Skeletal muscle tissue (tissue), 3 donors: ENCODE measurements at regions not wholly inside any gene's neighbourhood (a gene's known extent, or its start where the extent isn't known, plus 50 kb on each side); places are given as distances from the start of the nearest gene placed in this dataset.

ENCODE experiments used
- H3K27ac ChIP-seq: one replicate; pipeline ENCODE4 v1.7.0; 2013; ENCODE audit warnings: mild to moderate bottlenecking, low read depth, low read length, inconsistent platforms
- H3K27me3 ChIP-seq, 3 donors: one replicate each; pipeline ENCODE4 v1.7.0; 2013; ENCODE audit warnings: low read length in 3 of 3; ENCODE audit not compliant: control insufficient read depth in 3 of 3, insufficient read depth in 3 of 3
- H3K36me3 ChIP-seq, 3 donors: one replicate each; pipeline ENCODE4 v1.7.0; 2013; ENCODE audit warnings: low read length in 3 of 3; ENCODE audit not compliant: control insufficient read depth in 3 of 3, insufficient read depth in 3 of 3
- H3K4me1 ChIP-seq, 3 donors: one replicate each; pipeline ENCODE4 v1.7.0; 2013; ENCODE audit warnings: low read length in 3 of 3, mild to moderate bottlenecking in 3 of 3; ENCODE audit not compliant: control insufficient read depth in 3 of 3, insufficient read depth in 3 of 3
- H3K4me3 ChIP-seq, 3 donors: one replicate each; pipeline ENCODE4 v1.7.0; 2013; ENCODE audit warnings: low read length in 3 of 3
- H3K9ac ChIP-seq, 3 donors: one replicate each; pipeline ENCODE4 v1.7.0; 2013; ENCODE audit warnings: low read length in 3 of 3, mild to moderate bottlenecking in 3 of 3, moderate library complexity in 2 of 3, low read depth in 1 of 3
- H3K9me3 ChIP-seq, 3 donors: one replicate each; pipeline ENCODE4 v1.7.0; 2013; ENCODE audit warnings: low read length in 3 of 3; ENCODE audit not compliant: control insufficient read depth in 3 of 3
- donor health status: Osteomylitis.

DNA sequence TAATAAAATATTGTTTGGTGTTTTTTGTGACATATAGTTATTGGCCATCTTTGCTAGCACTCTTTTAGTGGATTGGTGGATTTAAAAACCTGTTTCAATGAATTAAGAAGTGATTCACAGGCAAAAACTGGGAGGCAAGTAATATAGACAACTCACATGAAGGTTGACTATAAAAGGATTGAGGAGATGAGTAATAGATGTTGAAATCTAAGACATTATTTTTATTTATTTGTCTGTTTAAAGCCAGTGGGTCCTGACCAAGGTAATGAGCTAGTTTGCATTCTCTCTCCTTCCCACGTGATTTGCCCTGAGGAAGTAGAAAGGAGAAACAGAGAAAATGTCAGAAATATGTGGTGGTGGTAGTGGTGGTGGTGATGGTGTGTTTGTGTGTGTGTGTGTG, 351.5 kb upstream of the ZP4 start:
- Histone ChIP-seq H3K4me3 (no peak overlapping the region), H3K36me3 (no peaks in the 10 kb centered on the region), H3K9me3 (no peaks in the 10 kb centered on the region), H3K27me3 (no peaks in the 10 kb centered on the region), H3K4me1 (no peaks in the 10 kb centered on the region), H3K9ac (no peak overlapping the region), H3K27ac (no peak overlapping the region)

DNA sequence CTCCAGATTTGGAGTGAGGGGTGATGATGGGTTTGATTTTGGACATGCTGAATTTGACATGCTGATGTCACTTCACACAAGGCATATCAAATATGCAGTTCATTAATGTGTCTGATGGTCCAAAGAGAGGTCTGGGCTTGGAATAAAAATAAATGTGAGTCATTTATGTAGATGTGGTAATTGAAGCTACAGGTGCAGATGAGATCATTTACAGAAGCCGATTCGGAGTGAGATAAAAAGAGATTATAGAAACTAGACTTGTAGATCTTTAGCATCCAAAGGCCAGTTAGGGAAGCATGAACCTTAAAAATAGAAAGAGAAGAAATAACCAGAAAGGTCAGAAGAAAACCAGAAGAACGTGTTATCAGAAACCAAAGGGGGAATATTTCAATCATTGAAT, 350.9 kb upstream of the ZP4 start:
- Histone ChIP-seq H3K9me3 (no peaks in the 10 kb centered on the region), H3K4me3 (no peak overlapping the region), H3K27ac (no peak overlapping the region), H3K4me1 (no peaks in the 10 kb centered on the region), H3K36me3 (no peaks in the 10 kb centered on the region), H3K27me3 (no peaks in the 10 kb centered on the region), H3K9ac (no peak overlapping the region)

DNA sequence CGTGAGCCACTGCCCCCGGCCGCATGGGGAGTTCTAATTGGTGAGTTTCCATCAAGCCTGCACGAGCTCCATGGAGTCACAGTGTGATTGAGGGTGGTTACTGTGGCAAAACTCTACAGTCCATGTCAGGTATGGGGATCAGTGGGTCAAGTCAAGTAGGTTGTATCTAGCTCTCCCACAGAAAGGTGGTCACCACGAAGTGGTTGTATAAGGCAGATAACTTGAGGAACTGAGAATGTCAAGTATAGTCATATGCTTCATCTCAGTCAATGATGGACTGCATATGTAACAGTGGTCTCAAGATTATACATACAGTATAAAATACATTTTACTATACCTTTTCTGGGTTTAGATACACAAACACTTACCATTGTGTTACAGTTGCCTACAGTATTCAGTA, 348.6 kb upstream of the ZP4 start:
- no peaks in the 10 kb centered on the region for H3K27me3 ChIP-seq
- no peaks in the 10 kb centered on the region for H3K36me3 ChIP-seq
- H3K27ac ChIP-seq = no peak overlapping the region
- no peaks in the 10 kb centered on the region for H3K9me3 ChIP-seq
- no peak overlapping the region for H3K9ac ChIP-seq
- H3K4me3 ChIP-seq = no peak overlapping the region
- no peaks in the 10 kb centered on the region for H3K4me1 ChIP-seq

DNA sequence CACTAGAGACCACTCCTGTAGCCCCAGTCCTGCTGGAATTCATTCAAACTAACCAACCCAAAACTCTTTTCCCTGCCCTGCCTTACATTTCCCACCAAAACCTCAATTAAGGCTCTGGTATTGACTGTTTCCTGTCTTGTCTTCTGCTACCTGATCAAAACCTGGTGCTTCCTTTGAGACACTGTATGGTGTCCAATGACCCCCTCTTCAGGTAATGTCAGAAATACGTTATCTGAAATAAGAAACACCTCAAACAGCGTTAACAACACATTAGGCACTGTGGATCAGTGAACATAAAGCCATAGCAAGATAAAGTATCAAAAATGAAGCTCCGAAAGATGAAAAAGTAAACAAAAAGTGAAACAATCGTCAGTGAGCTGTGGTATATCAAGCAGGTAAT, 343.2 kb upstream of the ZP4 start:
- Histone ChIP-seq H3K36me3 (no peaks in the 10 kb centered on the region), H3K9me3 (no peaks in the 10 kb centered on the region), H3K4me1 (no peaks in the 10 kb centered on the region), H3K9ac (no peak overlapping the region), H3K4me3 (no peak overlapping the region), H3K27me3 (no peaks in the 10 kb centered on the region), H3K27ac (no peak overlapping the region)

DNA sequence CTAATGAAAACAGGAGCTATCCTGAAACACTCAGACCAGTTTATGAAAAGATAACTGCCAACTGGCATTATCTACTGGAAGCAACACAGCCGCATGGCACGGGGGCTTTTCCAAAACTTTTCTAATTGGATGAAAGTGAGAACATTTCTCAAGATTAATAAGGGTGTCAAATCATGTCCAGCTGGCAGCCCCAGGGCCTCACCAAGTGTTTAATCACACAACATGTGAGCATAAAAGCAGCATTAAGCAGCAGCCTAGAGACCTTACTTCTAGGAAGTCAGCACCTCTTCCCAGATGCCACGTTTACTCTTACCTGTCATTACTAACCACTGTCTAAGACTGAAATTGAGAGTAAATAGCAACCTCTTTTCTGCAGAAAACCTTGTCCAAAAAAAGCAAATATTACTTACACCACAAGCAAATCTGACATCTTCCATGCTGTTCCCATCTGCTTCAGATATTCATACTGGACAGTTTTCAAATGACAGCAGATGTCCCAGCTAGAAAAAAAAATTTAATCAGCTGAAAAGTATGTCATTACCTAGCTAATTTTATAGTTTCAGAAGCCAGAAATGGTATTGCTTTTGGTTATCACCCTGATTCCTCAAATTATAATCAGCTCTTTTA, 341.5 kb upstream of the ZP4 start:
- Histone ChIP-seq H3K27me3 (no peaks in the 10 kb centered on the region), H3K36me3 (no peaks in the 10 kb centered on the region), H3K27ac (no peak overlapping the region), H3K9me3 (no peaks in the 10 kb centered on the region), H3K4me3 (no peak overlapping the region), H3K9ac (no peak overlapping the region), H3K4me1 (no peaks in the 10 kb centered on the region)

DNA sequence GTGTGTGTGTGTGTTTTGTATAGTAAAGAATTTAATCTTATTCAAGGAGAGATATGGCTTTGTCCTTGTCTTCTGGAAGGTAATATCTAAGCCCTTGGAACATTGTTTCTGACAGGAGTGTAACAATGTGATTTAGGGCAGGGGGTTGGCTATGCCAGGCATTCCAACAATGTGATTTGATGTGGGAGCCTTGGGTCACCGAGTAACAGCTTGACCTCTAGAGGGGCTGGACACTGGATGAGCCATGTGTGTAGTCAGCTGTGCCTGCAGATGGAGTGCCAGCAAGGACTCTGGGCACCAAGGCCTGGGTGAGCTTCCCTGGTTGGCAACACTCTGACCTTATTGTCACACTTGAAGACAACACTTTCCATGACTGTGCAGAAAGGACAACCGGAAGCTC, 336.1 kb upstream of the ZP4 start:
- Histone ChIP-seq H3K27me3 (no peaks in the 10 kb centered on the region), H3K27ac (no peak overlapping the region), H3K36me3 (no peaks in the 10 kb centered on the region), H3K4me1 (no peaks in the 10 kb centered on the region), H3K4me3 (no peak overlapping the region), H3K9ac (no peak overlapping the region), H3K9me3 (no peaks in the 10 kb centered on the region)

DNA sequence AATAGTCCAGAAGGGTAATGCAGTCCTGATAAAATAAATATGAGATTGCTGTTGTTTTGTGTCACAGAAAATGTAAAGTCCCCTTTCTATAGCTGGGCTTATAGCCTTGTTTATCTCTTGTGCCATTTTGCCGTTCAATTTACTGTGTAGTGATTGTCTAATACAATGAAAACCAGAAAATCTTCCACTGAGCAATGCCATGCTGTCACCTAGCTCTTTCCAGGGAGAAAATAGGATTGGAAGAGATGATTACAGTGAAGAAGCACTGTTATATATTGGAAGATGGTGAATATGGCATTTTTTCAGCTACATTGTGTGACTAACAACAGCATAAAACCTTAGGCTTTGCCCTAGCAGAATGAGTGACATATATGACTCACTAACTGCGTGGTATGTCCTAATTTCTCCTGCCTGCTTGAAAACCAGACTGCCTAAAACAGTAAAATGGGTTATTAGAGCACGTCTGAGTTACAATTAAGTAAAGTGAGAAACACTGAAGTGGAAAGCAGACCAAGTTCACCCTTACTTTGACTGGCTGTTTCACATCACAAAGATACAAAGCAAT, 332.4 kb upstream of the ZP4 start:
- no peak overlapping the region for H3K9ac ChIP-seq
- H3K4me3 ChIP-seq = no peak overlapping the region
- H3K27ac ChIP-seq = no peak overlapping the region
- H3K4me1 ChIP-seq = no peaks in the 10 kb centered on the region
- no peaks in the 10 kb centered on the region for H3K27me3 ChIP-seq
- H3K36me3 ChIP-seq = no peaks in the 10 kb centered on the region
- H3K9me3 ChIP-seq = no peaks in the 10 kb centered on the region

DNA sequence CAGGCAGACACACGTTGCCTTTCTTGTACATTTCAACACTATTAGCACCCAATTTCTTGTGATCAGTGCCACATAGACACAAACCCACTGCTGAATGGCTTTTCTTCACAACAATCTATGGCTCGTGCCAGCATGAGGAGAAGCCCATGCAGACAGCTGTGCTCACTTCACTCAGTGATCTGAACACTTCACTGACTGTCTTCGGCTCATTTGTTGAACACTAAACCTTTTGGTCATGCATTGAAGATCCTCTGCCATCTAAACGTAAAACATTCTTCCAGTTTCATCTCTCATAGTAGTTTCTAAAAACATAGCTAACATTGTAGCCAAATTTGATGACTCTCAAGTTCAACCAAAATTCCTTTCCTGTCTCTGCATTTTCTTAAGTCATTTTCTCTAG, 331.0 kb upstream of the ZP4 start:
- Histone ChIP-seq H3K36me3 (no peaks in the 10 kb centered on the region), H3K9ac (no peak overlapping the region), H3K9me3 (no peaks in the 10 kb centered on the region), H3K4me1 (no peaks in the 10 kb centered on the region), H3K4me3 (no peak overlapping the region), H3K27ac (no peak overlapping the region), H3K27me3 (no peaks in the 10 kb centered on the region)

DNA sequence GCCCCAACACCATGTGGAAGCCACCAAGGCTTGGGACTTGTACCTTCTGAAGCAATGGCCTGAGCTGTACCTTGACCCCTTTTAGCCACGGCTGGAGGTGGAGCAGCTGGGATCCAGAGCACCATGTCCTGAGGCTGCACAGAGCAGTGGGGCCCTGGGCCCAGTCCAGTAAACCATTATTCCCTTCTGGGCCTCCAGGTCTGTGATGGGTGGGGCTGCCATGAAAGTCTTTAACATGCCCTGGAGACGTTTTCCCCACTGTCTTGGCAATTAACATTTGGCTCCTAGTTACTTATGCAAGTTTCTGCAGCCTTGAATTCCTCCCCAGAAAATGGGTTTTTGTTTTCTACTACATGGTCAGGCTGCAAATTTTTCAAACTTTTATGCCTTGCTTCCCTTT, 323.7 kb upstream of the ZP4 start:
- Histone ChIP-seq H3K36me3 (no peaks in the 10 kb centered on the region), H3K4me3 (no peak overlapping the region), H3K27ac (no peak overlapping the region), H3K4me1 (no peaks in the 10 kb centered on the region), H3K9me3 (no peaks in the 10 kb centered on the region), H3K9ac (no peak overlapping the region), H3K27me3 (no peaks in the 10 kb centered on the region)

DNA sequence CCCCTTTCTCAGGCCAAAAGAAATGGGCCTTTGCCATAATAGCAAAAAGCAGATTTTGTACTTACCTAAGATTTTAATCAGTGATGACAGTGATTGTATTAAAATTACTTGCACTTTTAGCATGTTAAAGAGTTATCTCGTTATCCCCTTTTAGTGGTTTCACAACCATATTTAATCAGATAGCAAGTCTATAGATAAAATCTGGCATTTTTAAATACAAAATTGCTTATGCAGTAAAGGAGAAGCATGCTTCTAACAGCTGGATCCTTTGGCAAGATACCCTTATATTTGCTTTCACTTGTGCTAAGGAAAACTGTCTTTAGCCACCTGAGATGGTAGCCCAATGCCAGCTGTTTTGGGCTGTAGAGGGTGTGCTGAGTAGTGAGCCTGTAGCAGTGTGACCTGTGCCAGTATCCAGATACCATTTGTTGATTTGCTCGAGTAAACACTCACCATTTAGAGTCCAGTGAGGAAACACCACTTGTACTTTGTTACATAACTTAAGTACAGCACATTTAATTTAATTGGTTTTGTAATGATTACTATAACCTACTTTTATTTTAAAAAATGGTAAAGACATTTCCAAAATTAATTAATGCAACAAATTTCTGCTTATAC, 314.4 kb upstream of the ZP4 start:
- H3K4me3 ChIP-seq = no peak overlapping the region
- no peak overlapping the region for H3K27ac ChIP-seq
- H3K9me3 ChIP-seq = peaks cover 0 to 2% (median 0%) of the 10 kb centered on the region in 3 donors
- H3K36me3 ChIP-seq = no peaks in the 10 kb centered on the region
- H3K4me1 ChIP-seq = no peaks in the 10 kb centered on the region
- H3K9ac ChIP-seq = no peak overlapping the region
- H3K27me3 ChIP-seq = no peaks in the 10 kb centered on the region
